Astrocyte (in vitro differentiated cells and primary cell): ENCODE measurements at regions not wholly inside any gene's neighbourhood (a gene's known extent, or its start where the extent isn't known, plus 50 kb on each side); places are given as distances from the start of the nearest gene placed in this dataset.

Source experiments
- CTCF ChIP-seq: IDR thresholded peaks from 2 replicates; pipeline ENCODE4 v1.5.1; 2011; ENCODE audit warnings: low read depth, mild to moderate bottlenecking, inconsistent platforms, low read length, moderate library complexity; ENCODE audit not compliant: insufficient read depth
- EZH2 ChIP-seq: IDR thresholded peaks from 2 replicates; pipeline ENCODE4 v1.6.1; 2012; ENCODE audit warnings: mild to moderate bottlenecking, low read length, inconsistent platforms; ENCODE audit not compliant: insufficient read depth

- TF ChIP-seq EZH2 (no peak), CTCF (no peak)
Observed at GRCh38 chr9:12544700-12545099, 148.5 kb upstream of the TYRP1 start.
